AG04450 (cell line): ENCODE measurements at regions not wholly inside any gene's neighbourhood (a gene's known extent, or its start where the extent isn't known, plus 50 kb on each side); places are given as distances from the start of the nearest gene placed in this dataset.

Source experiments
- CTCF ChIA-PET: fragments of 300-600, 350-600 bp; formaldehyde crosslinking; extraction: SDS; loops from one replicate; lab custom pipeline; 2022; ENCODE audit warnings: antibody characterized with exemption, inconsistent platforms; lab: Charles Lee
- POLR2A ChIA-PET: fragments of 350-600 bp; formaldehyde crosslinking; extraction: SDS; loops from one replicate; lab custom pipeline; 2021; ENCODE audit warnings: antibody characterized with exemption, inconsistent platforms; lab: Yijun Ruan, JAX
- DNase-seq: peaks from one replicate; pipeline ENCODE4 v3.0.0-alpha.2; 2011; ENCODE audit warnings: low read depth, low spot score
- H3K27ac ChIP-seq: one replicate; pipeline ENCODE4 v1.5.1; 2012; ENCODE audit warnings: low read depth, low read length, control low read depth
- H3K27me3 ChIP-seq: one replicate; pipeline ENCODE4 v1.6.0; 2012; ENCODE audit warnings: low read length; ENCODE audit not compliant: control insufficient read depth, insufficient read depth
- H3K4me3 ChIP-seq: 2 replicates; pipeline ENCODE4 v1.5.1; 2011; ENCODE audit warnings: mild to moderate bottlenecking, low read depth, low read length, control low read depth
- H3K9me3 ChIP-seq: 2 replicates; pipeline ENCODE4 v1.5.1; 2012; ENCODE audit warnings: low read length; ENCODE audit not compliant: control insufficient read depth, insufficient read depth
- TF ChIP-seq, protein P1 (sequence below): IDR thresholded peaks from 2 replicates; pipeline ENCODE4 v1.5.1; 2011; ENCODE audit warnings: low read depth, low read length, control low read depth, inconsistent platforms

GRCh38 chr1:209045331-209046057 is 538.0 kb upstream of the CAMK1G start:
- Histone ChIP-seq H3K4me3 (no peak overlapping the region), H3K27me3 (no peaks in the 10 kb centered on the region), H3K27ac (no peak overlapping the region), H3K9me3 (no peaks in the 10 kb centered on the region)
- TF ChIP-seq, protein P1, sequence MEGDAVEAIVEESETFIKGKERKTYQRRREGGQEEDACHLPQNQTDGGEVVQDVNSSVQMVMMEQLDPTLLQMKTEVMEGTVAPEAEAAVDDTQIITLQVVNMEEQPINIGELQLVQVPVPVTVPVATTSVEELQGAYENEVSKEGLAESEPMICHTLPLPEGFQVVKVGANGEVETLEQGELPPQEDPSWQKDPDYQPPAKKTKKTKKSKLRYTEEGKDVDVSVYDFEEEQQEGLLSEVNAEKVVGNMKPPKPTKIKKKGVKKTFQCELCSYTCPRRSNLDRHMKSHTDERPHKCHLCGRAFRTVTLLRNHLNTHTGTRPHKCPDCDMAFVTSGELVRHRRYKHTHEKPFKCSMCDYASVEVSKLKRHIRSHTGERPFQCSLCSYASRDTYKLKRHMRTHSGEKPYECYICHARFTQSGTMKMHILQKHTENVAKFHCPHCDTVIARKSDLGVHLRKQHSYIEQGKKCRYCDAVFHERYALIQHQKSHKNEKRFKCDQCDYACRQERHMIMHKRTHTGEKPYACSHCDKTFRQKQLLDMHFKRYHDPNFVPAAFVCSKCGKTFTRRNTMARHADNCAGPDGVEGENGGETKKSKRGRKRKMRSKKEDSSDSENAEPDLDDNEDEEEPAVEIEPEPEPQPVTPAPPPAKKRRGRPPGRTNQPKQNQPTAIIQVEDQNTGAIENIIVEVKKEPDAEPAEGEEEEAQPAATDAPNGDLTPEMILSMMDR: no peak
- ChIA-PET CTCF (no interaction called here), POLR2A (no interaction called here)
- no peak for DNase-seq

DNA sequence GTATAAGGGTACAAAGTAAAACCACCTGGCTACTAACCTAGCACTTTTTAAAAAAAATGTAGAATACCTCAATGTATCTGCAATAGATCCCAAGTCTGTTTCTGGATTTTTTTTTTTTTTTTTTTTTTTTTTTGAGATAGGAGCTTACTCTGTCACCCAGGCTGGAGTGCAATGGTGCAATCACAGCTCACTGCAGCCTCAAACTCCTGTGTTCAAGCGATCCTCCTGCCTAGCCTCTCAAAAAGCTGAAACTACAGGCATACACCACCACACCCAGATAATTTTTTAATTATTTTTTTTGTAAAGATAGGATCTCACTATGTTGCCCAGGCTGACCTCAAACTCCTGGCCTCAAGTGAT is 537.5 kb upstream of the CAMK1G start:
- CTCF ChIA-PET: no interaction called here
- POLR2A ChIA-PET: interaction anchor here (0.6 kb wide), 1 partner anchor 21 kb away, joined by 3 read pairs; no protein-coding TSS in a partner anchor
- Histone ChIP-seq H3K27ac (no peak overlapping the region), H3K9me3 (no peaks in the 10 kb centered on the region), H3K27me3 (no peaks in the 10 kb centered on the region), H3K4me3 (no peak overlapping the region)
- TF ChIP-seq, protein P1: no peak
- DNase-seq: no peak

- no peaks in the 10 kb centered on the region for H3K27me3 ChIP-seq
- ChIA-PET CTCF (no interaction called here), POLR2A (no interaction called here)
- DNase-seq: no peak
- H3K9me3 ChIP-seq: no peaks in the 10 kb centered on the region
- TF ChIP-seq, protein P1: no peak
- H3K27ac ChIP-seq: no peak overlapping the region
- H3K4me3 ChIP-seq: no peak overlapping the region
Observed at GRCh38 chr1:209046935-209047334, 536.6 kb upstream of the CAMK1G start.

- H3K27me3 ChIP-seq: no peaks in the 10 kb centered on the region
- TF ChIP-seq, protein P1: no peak
- no peaks in the 10 kb centered on the region for H3K9me3 ChIP-seq
- H3K4me3 ChIP-seq: no peak overlapping the region
- ChIA-PET CTCF (interaction anchor here (2.2 kb wide), 1 partner anchor 51 kb away, joined by 5 read pairs; no protein-coding TSS in a partner anchor), POLR2A (no interaction called here)
- no peak overlapping the region for H3K27ac ChIP-seq
- DNase-seq: no peak
Observed at GRCh38 chr1:209048941-209049669, 534.4 kb upstream of the CAMK1G start.

DNA sequence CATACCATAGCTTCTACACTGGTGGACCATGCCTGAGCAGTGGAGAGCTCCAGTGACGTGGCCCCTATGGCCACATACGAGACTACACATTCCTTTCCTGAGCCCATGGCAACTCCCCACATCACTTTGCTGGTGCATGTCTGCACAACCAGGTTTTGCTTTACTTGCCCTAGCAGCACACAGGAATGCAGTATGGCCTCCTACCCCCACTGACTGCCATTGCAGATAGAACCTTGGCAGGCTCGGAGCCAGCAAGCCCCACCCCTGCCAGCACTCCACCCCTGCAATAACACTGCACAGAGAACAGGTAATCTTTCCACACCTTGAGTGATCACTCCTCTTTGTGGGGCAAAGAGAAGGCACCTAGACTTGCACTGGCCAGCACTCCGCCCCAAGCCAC is 531.9 kb upstream of the CAMK1G start:
- Histone ChIP-seq H3K9me3 (no peaks in the 10 kb centered on the region), H3K4me3 (no peak overlapping the region), H3K27ac (no peak overlapping the region), H3K27me3 (no peaks in the 10 kb centered on the region)
- DNase-seq: no peak
- TF ChIP-seq, protein P1: no peak
- POLR2A ChIA-PET: no interaction called here
- CTCF ChIA-PET: no interaction called here
